NT2/D1 (cell line): ENCODE measurements at regions not wholly inside any gene's neighbourhood (a gene's known extent, or its start where the extent isn't known, plus 50 kb on each side); places are given as distances from the start of the nearest gene placed in this dataset.

ENCODE experiments used
- SUZ12 ChIP-seq: IDR thresholded peaks from 2 replicates; pipeline ENCODE4 v1.6.1; 2011; ENCODE audit not compliant: insufficient read length, insufficient read depth; ENCODE audit errors: extremely low read depth
- YY1 ChIP-seq: IDR thresholded peaks from 2 replicates; pipeline ENCODE4 v1.6.1; 2011; ENCODE audit not compliant: insufficient read length, insufficient read depth
- ZNF274 ChIP-seq: IDR thresholded peaks from 2 replicates; pipeline ENCODE4 v1.6.1; 2011; ENCODE audit warnings: mild to moderate bottlenecking, low read depth, low read length

- TF ChIP-seq ZNF274 (no peak), YY1 (no peak), SUZ12 (no peak)
These were observed 96.4 kb upstream of the KCNJ6 start for GRCh38 chr21:38012672-38013071.
